AML-193 (cell line): ENCODE measurements at regions not wholly inside any gene's neighbourhood (a gene's known extent, or its start where the extent isn't known, plus 50 kb on each side); places are given as distances from the start of the nearest gene placed in this dataset.
A peak's percentile ranks its signal among the peaks of the same experiment; 100 is the strongest.
"Not testable (repeated sequence)": the region's sequence is repeated elsewhere in the genome, so short reads cannot be mapped to it uniquely, and the experiment has no call there.

Experiments used
- DNase-seq, 2 experiments: peaks; one replicate each; lab custom pipeline; 2025; lab: John Stamatoyannopoulos, UW

DNA sequence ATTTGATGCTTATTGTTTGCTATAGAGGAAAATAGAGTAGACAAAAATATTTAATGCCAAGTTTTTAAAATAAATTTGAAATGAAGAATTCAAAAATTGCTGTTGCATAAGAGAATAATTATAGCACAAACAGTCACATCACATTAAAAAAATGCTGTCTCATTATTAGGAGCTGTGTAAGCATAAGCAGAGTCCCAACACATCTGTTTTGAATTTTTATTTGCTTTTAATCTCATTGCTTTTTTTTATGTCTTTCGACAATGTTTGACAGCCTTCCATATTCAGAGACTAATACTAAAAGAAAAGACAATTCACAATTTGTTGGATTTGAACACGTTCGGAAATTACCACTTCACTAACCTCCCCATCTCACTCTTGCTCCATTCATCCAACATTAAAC lies 143.5 kb downstream of the TFPI2 start:
- no peak for DNase-seq

DNA sequence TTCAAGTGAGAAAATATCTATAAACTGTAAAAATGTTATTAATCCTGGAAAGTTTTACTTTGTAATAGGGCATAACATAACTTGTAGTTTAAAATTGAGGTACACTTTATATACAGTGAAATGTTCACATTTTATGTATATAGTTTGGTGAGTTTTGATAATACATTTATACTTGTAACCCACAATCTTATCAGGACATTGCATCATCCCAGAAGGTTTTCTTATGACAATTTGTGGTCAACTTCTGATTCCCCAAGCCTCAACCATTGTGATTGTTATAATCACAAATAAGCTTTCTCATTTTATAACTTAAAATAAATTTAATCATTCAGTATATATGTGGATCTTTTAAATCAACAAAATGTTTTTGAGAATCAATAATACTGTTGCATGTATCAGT lies 151.1 kb downstream of the TFPI2 start:
- DNase-seq: no peak

GRCh38 chr7:93737953-93738352 lies 152.6 kb downstream of the TFPI2 start:
- no peak for DNase-seq

- no peak for DNase-seq
Observed at GRCh38 chr7:93736668-93737369, 153.7 kb downstream of the TFPI2 start.

DNA sequence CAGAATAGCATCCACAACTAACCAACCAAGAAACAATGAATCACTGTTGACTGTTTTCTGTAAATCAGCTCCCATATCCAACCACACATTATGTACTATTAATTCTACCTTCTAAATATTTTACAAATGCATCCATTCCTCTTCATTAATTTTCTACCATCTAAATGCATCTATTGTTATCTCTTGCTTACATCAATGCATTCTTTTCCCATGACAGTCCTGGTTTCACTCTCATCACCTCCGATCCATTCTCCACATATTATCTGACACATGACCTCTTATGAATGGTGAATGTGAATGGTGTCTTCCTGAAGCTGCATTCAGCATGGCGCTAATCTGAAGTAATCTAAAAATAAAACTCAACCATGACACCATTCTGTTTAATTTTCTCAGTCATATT lies 153.8 kb upstream of the CALCR start:
- DNase-seq: no peak

- DNase-seq: no peak
Observed at GRCh38 chr7:93725954-93726353, 151.4 kb upstream of the CALCR start.

GRCh38 chr7:93723424-93724124 lies 149.1 kb upstream of the CALCR start:
- no peak for DNase-seq

- DNase-seq: no peak
Observed at GRCh38 chr7:93720106-93720505, 145.6 kb upstream of the CALCR start.

DNA sequence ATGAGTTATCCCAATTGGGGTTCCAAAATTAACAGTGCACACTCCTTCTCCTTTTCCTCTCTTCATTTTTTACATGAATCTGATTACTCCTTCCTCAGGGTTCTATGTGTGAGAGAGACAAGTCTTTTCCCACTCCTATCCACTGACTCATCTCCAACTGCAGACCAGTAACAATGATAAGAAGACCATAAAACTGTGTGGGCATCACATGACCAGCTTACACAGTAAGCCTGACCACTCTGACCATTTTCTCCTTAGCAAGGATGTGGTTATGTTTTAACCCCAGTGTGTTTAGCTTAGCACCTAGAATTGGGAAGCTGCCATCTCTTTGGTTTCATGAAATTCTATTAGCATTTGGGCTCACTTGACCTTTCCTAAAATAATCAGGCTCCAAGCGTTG lies 145.0 kb upstream of the CALCR start:
- no peak for DNase-seq

DNA sequence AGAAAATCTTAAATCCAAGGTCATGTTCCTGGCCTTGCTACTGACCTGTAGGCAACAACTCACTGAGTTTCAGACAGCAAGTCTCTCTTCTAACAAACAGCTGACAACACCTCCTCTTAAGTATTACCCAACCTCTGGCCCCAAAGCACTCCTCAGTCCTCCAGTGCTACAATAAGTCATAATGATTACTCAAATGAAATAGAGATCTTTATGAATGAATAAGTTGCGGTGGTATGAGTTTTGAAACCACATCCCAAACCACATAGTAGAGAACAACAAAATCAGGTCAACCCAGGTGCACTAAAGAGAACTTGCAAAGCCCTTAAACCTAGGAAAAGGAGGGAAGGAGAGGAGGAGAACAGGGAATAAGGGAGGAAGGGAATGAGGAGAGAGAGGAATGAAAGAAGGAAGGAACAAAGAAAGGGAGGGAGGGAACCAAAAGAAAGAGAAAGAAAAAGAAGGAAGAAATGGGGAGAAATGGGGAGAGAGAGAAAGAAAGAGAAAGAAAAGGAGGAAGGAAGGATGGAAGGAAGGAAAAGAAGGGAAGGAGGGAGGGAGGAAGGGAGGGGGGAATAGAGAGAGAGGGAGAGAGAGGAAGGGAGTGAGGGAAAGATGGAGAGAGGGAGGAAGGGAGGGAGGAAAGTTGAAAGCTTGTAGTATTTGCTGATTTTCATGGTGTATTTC lies 142.8 kb upstream of the CALCR start:
- no peak for DNase-seq

- DNase-seq: peak in 1 of 2 experiments; percentile 6
Observed at GRCh38 chr7:93715234-93715633, 140.7 kb upstream of the CALCR start.

DNA sequence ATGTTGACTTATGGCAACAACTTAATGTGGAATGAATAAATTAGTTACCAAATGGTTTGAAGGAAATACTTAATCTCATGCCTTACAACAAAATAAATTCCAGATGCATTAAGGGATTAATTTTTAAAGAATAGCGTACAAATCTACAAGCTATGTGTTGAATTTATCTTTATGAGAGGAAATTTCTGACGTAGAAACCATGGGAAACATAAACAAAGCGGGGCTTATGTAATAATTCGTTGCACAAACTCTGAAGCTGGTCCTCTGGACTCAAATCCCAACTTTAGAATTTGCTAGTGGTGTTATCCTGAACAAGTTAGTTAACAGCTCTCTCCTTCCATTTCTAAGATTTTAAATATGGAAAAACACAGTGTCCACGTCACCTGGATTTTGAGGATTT lies 137.4 kb upstream of the CALCR start:
- DNase-seq: no peak

GRCh38 chr7:93708255-93708654 lies 133.7 kb upstream of the CALCR start:
- not testable (repeated sequence) for DNase-seq

- no peak for DNase-seq
Observed at GRCh38 chr7:93707249-93707648, 132.7 kb upstream of the CALCR start.

GRCh38 chr7:93706162-93706561 lies 131.6 kb upstream of the CALCR start:
- DNase-seq: not testable (repeated sequence)

GRCh38 chr7:93704217-93704616 lies 129.7 kb upstream of the CALCR start:
- no peak for DNase-seq

GRCh38 chr7:93697901-93698300 lies 123.4 kb upstream of the CALCR start:
- DNase-seq: no peak

DNA sequence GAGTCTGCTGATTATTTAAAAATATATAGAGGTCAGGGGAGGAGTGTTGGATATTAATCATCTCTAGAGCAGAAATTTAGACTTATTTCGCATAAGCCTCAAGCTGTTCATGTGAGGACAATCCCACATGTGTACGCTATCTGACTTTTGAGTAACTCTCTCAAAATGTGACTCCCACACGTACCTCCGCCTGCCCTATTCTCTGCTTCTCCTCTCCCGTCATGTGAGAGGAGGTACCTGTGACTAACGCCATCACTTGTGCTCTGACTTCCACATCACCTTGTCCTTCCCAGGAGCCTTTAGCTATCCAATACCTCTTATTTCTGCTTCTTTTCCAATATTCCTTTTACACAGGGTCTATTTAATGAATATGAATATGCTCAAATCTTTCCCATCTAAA lies 119.3 kb upstream of the CALCR start:
- DNase-seq: no peak

DNA sequence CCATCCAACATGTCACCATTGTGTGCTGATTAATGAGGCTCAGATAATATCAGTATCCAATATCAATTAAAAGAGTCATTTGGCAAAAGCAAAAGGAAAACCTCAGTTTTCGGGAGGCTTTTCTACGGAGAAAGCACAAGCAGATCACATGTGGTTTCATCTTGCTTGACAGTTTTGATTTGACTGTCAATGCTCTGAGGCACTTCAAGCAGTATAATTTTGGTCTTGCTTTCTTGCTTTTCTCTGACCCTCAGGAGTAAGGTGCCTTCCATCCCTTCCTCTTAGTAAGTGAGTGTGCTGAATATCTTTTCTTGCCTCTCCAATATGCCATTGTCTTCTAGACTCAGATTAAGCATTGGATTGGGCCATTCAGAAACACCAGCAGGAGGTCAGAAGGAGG lies 115.5 kb upstream of the CALCR start:
- DNase-seq: no peak

GRCh38 chr7:93678185-93678584 lies 103.7 kb upstream of the CALCR start:
- DNase-seq: no peak

- no peak for DNase-seq
Observed at GRCh38 chr7:93663561-93664299, 89.2 kb upstream of the CALCR start.

DNA sequence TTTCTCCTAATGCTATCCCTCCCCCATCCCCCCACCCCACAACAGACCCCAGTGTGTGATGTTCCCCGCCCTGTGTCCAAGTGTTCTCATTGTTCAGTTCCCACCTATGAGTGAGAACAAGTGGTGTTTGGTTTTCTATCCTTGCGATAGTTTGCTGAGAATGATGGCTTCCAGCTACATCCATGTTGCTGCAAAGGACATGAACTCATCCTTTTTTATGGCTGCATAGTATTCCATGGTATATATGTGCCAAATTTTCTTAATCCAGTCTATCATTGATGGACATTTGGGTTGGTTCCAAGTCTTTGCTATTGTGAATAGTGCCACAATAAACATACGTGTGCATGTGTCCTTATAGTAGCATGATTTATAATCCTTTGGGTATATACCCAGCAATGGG lies 83.6 kb upstream of the CALCR start:
- not testable (repeated sequence) for DNase-seq
